Loucy (cell line): ENCODE measurements at regions not wholly inside any gene's neighbourhood (a gene's known extent, or its start where the extent isn't known, plus 50 kb on each side); places are given as distances from the start of the nearest gene placed in this dataset.
"Not testable (repeated sequence)": the region's sequence is repeated elsewhere in the genome, so short reads cannot be mapped to it uniquely, and the experiment has no call there.

Source experiments
- CTCF ChIP-seq: fragments of 200-600 bp; sonication (generic); conservative IDR thresholded peaks from 2 replicates; pipeline ENCODE4 v1.5.1; 2014; ENCODE audit warnings: mild to moderate bottlenecking, antibody characterized with exemption, low read length
- EZH2phosphoT487 ChIP-seq: fragments of 200-600 bp; IDR thresholded peaks from 2 replicates; pipeline ENCODE4 v1.6.1; 2018; ENCODE audit warnings: antibody characterized with exemption, mild to moderate bottlenecking, moderate library complexity, borderline replicate concordance

DNA sequence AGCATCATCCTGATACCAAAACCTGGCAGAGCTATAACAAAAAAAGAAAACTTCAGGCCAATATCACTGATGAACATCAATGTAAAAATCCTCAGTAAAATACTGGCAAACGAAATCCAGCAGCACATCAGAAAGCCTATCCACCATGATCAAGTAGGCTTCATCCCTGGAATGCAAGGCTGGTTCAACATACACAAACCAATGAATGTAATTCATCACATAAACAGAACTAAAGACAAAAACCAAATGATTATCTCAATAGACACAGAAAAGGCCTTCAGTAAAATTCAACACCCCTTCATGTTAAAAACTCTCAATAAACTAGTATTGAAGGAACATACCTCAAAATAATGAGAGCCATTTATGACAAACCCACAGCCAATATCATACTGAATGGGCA lies 58.7 kb upstream of the SNRK start:
- not testable (repeated sequence) for TF ChIP-seq CTCF, EZH2phosphoT487
